ENCODE measurements at regions not wholly inside any gene's neighbourhood (a gene's known extent, or its start where the extent isn't known, plus 50 kb on each side); places are given as distances from the start of the nearest gene placed in this dataset.

DNA sequence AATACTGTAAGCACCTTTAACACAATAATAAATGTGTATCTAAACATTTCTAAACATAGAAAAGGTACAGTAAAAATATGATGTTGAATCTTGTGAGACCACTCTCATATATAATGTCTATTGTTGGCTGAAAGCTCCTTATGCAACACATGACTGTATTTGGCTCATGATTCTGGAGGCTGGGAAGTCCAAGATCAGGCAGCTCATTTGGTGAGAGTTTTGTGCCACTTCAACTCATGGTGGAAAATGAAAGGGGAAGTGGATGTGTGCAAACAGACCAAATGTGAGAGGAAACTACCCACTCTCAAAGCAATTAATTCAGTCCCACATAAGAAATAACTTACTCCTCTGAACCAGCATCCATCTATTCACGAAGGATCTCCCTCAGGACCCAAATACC is 257.7 kb upstream of the OPRM1 start (continued):
- TF ChIP-seq CTCF (IDR thresholded peaks at IDR 0.05; ENCODE audit: low read depth, low read length, missing input control) = no peak
- TF ChIP-seq REST (IDR thresholded peaks at IDR 0.05) = no peak

GRCh38 chr6:153780011-153780410 is 259.0 kb upstream of the OPRM1 start:
- 66% methylated on average over 1 of the region's 1 CpG for WGBS
- TF ChIP-seq, protein P1, sequence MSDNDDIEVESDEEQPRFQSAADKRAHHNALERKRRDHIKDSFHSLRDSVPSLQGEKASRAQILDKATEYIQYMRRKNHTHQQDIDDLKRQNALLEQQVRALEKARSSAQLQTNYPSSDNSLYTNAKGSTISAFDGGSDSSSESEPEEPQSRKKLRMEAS (IDR thresholded peaks at IDR 0.05) = no peak
- no peak for TF ChIP-seq FOXA2 (IDR thresholded peaks at IDR 0.05)
- no peak for TF ChIP-seq HNF4A (conservative IDR thresholded peaks at IDR 0.05)
- no peak for TF ChIP-seq RAD21 (IDR thresholded peaks at IDR 0.05)
- no peak for TF ChIP-seq ZBTB33 (IDR thresholded peaks at IDR 0.05)
- no peak for TF ChIP-seq REST (IDR thresholded peaks at IDR 0.05)
- TF ChIP-seq HNF4G (IDR thresholded peaks at IDR 0.05) = no peak
- no peak for TF ChIP-seq TAF1 (conservative IDR thresholded peaks at IDR 0.05)
- no peak for TF ChIP-seq NR2F2 (IDR thresholded peaks at IDR 0.05)
- TF ChIP-seq ATF3 (IDR thresholded peaks at IDR 0.05) = no peak
- TF ChIP-seq CTCF (IDR thresholded peaks at IDR 0.05; ENCODE audit: low read depth, low read length, missing input control) = no peak
- no peak for TF ChIP-seq JUND (IDR thresholded peaks at IDR 0.05)
- TF ChIP-seq SP1 (IDR thresholded peaks at IDR 0.05) = no peak
- TF ChIP-seq FOXA1 (IDR thresholded peaks at IDR 0.05) = no peak
- no peak for TF ChIP-seq GABPA (IDR thresholded peaks at IDR 0.05 in 1 of 2, conservative IDR thresholded peaks at IDR 0.05 in 1 of 2)
- TF ChIP-seq YY1 (IDR thresholded peaks at IDR 0.05) = no peak
- TF ChIP-seq EGR1 (IDR thresholded peaks at IDR 0.05; ENCODE audit: low read depth in 2 of 2) = no peak
- TF ChIP-seq RXRA (IDR thresholded peaks at IDR 0.05) = no peak

More at GRCh38 chr6:153780011-153780410, 259.0 kb upstream of the OPRM1 start:
- Histone ChIP-seq H3K4me3 (ENCODE audit: low read depth in 1 of 3, low read length in 3 of 3) (no peak overlapping the region), H3K9me3 (ENCODE audit: control insufficient read depth in 4 of 4, low read length in 3 of 4) (peaks cover 0 to 5% (median under 1%) of the 10 kb centered on the region in 4 donors), H3K36me3 (ENCODE audit: control insufficient read depth in 4 of 4, insufficient read depth in 3 of 4, low read depth in 1 of 4, low read length in 3 of 4) (no peaks in the 10 kb centered on the region), H3K27me3 (ENCODE audit: control insufficient read depth in 4 of 4, insufficient read depth in 4 of 4, low read length in 3 of 4) (no peaks in the 10 kb centered on the region), H3K27ac (ENCODE audit: low read depth in 1 of 2, low read length in 2 of 2) (no peak overlapping the region), H3K4me1 (ENCODE audit: control insufficient read depth in 4 of 4, insufficient read depth in 4 of 4, low read length in 3 of 4) (no peaks in the 10 kb centered on the region), H3K9ac (ENCODE audit: low read depth in 1 of 2, low read length in 2 of 2) (no peak overlapping the region)
- DNase-seq (ENCODE audit: low spot score) = no peak
